ENCODE measurements at regions not wholly inside any gene's neighbourhood (a gene's known extent, or its start where the extent isn't known, plus 50 kb on each side); places are given as distances from the start of the nearest gene placed in this dataset.

DNA sequence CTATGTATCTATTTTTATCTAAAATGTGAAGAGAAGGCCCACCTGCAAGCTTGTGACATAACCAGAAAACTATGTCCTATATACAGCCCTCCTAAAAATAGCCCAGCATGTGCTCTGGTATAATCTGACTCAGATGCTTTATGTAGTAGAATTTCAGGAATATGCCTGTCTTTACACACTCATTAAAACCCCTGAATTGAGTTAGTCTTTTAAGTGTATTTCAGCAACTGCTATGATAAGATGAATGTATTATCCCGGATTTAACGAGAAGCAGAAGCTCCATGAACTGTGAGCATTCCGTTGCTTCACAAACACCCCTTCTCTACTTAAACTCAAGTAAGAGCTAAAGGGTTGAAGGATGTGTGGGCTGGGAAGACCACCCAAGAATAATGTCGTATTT is 89.9 kb upstream of the PRICKLE1 start:
- TF ChIP-seq, protein P1, sequence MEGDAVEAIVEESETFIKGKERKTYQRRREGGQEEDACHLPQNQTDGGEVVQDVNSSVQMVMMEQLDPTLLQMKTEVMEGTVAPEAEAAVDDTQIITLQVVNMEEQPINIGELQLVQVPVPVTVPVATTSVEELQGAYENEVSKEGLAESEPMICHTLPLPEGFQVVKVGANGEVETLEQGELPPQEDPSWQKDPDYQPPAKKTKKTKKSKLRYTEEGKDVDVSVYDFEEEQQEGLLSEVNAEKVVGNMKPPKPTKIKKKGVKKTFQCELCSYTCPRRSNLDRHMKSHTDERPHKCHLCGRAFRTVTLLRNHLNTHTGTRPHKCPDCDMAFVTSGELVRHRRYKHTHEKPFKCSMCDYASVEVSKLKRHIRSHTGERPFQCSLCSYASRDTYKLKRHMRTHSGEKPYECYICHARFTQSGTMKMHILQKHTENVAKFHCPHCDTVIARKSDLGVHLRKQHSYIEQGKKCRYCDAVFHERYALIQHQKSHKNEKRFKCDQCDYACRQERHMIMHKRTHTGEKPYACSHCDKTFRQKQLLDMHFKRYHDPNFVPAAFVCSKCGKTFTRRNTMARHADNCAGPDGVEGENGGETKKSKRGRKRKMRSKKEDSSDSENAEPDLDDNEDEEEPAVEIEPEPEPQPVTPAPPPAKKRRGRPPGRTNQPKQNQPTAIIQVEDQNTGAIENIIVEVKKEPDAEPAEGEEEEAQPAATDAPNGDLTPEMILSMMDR (IDR thresholded peaks at IDR 0.05) = no peak
- TF ChIP-seq POLR2A (IDR thresholded peaks at IDR 0.05) = no peak

Data from Peyer's patch (tissue), 4 donors.